ENCODE measurements at regions not wholly inside any gene's neighbourhood (a gene's known extent, or its start where the extent isn't known, plus 50 kb on each side); places are given as distances from the start of the nearest gene placed in this dataset.

DNA sequence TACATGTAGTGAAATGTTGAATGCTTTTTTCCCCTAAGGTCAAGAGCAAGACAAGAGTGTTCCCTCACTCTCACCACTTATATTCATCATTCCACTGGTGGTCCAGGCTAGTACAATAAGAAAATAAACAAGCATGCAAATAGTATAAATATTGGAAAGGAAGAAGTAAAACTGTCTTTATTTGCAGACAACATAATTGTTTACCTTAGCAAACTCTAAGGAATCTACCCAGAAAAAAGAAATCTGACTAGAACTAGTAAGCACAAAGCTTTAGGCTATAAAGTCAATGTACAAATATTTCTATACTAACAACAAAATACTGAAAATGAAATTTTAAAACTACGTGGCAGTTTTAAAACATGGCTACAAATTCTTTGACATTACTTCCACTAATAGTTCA, 101.7 kb downstream of the CYB561 start:
- Histone ChIP-seq H3K36me3 (ENCODE audit: low read length) (no peaks in the 10 kb centered on the region), H3K79me2 (ENCODE audit: insufficient read depth, low read length) (no peaks in the 10 kb centered on the region), H3K27me3 (ENCODE audit: low read length) (no peaks in the 10 kb centered on the region), H3K9ac (ENCODE audit: low read length) (no peak overlapping the region), H3K4me3 (ENCODE audit: insufficient read depth, low read length, poor library complexity, severe bottlenecking) (no peak overlapping the region), H3K4me2 (ENCODE audit: low read depth, low read length, poor library complexity, severe bottlenecking) (no peak overlapping the region), H3K27ac (ENCODE audit: low read depth, low read length) (no peak overlapping the region), H2AFZ (ENCODE audit: low read depth, low read length, severe bottlenecking) (no peak overlapping the region), H3K9me2 (replicated peaks; ENCODE audit: insufficient read depth, low read length) (no peaks in the 10 kb centered on the region), H3F3A (ENCODE audit: insufficient read depth) (no peaks in the 10 kb centered on the region), H4K20me1 (ENCODE audit: low read depth, low read length) (no peaks in the 10 kb centered on the region), H3K9me3 (ENCODE audit: insufficient read depth, low read length) (no peaks in the 10 kb centered on the region)
- TF ChIP-seq, protein P1, sequence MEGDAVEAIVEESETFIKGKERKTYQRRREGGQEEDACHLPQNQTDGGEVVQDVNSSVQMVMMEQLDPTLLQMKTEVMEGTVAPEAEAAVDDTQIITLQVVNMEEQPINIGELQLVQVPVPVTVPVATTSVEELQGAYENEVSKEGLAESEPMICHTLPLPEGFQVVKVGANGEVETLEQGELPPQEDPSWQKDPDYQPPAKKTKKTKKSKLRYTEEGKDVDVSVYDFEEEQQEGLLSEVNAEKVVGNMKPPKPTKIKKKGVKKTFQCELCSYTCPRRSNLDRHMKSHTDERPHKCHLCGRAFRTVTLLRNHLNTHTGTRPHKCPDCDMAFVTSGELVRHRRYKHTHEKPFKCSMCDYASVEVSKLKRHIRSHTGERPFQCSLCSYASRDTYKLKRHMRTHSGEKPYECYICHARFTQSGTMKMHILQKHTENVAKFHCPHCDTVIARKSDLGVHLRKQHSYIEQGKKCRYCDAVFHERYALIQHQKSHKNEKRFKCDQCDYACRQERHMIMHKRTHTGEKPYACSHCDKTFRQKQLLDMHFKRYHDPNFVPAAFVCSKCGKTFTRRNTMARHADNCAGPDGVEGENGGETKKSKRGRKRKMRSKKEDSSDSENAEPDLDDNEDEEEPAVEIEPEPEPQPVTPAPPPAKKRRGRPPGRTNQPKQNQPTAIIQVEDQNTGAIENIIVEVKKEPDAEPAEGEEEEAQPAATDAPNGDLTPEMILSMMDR (IDR thresholded peaks at IDR 0.05; ENCODE audit: insufficient read depth, low read length, poor library complexity, severe bottlenecking): no peak
- TF ChIP-seq EZH2phosphoT487 (conservative IDR thresholded peaks at IDR 0.05; ENCODE audit: low read length): no peak

DNA sequence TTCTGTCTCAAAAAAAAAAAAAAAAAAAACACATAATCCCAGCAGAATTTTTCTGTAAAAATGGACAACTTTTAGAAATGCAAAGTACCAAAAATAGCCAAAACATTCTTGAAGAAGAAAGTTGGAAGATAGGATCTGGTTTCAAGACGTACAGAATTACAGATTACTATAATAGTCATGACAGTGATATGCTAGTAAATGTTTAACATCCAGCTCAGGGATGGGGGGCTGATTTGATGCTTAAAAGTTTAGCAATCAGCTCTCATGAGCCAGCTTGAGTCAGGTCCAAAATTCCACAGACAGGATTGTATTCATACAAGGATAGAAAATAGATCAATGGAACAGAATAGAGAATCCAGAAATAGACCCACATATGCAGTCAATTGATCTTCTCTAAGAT, 100.5 kb downstream of the CYB561 start:
- H3F3A ChIP-seq (ENCODE audit: insufficient read depth): no peaks in the 10 kb centered on the region
- no peaks in the 10 kb centered on the region for H3K79me2 ChIP-seq (ENCODE audit: insufficient read depth, low read length)
- no peaks in the 10 kb centered on the region for H4K20me1 ChIP-seq (ENCODE audit: low read depth, low read length)
- H3K36me3 ChIP-seq (ENCODE audit: low read length): no peaks in the 10 kb centered on the region
- H3K27me3 ChIP-seq (ENCODE audit: low read length): no peaks in the 10 kb centered on the region
- no peak overlapping the region for H3K27ac ChIP-seq (ENCODE audit: low read depth, low read length)
- TF ChIP-seq EZH2phosphoT487 (conservative IDR thresholded peaks at IDR 0.05; ENCODE audit: low read length): no peak
- TF ChIP-seq, protein P1 (IDR thresholded peaks at IDR 0.05; ENCODE audit: insufficient read depth, low read length, poor library complexity, severe bottlenecking): no peak
- no peak overlapping the region for H2AFZ ChIP-seq (ENCODE audit: low read depth, low read length, severe bottlenecking)
- no peak overlapping the region for H3K9ac ChIP-seq (ENCODE audit: low read length)
- no peak overlapping the region for H3K4me2 ChIP-seq (ENCODE audit: low read depth, low read length, poor library complexity, severe bottlenecking)
- no peaks in the 10 kb centered on the region for H3K9me3 ChIP-seq (ENCODE audit: insufficient read depth, low read length)
- no peaks in the 10 kb centered on the region for H3K9me2 ChIP-seq (replicated peaks; ENCODE audit: insufficient read depth, low read length)
- no peak overlapping the region for H3K4me3 ChIP-seq (ENCODE audit: insufficient read depth, low read length, poor library complexity, severe bottlenecking)

DNA sequence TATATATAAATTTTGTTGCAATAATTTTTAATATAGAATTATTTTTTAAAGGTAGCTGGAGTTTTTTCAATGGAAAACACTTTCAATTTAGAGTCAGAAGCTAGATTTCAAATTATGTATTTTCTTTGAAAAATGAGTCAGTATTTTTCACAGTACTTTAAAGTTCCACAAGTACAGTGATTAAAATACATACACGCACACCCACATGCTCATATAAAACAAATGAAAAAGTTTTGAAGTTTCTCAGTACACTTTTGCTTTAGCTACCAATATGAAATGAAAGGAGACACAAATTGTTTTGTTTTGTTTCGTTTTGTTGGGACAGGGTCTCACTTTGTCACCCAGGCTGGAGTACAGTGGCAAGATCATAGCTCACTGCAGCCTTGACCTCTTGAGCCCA, 98.6 kb downstream of the CYB561 start:
- Histone ChIP-seq H4K20me1 (ENCODE audit: low read depth, low read length) (no peaks in the 10 kb centered on the region), H3K27ac (ENCODE audit: low read depth, low read length) (no peak overlapping the region), H3K4me3 (ENCODE audit: insufficient read depth, low read length, poor library complexity, severe bottlenecking) (no peak overlapping the region), H3K9me3 (ENCODE audit: insufficient read depth, low read length) (no peaks in the 10 kb centered on the region), H3K79me2 (ENCODE audit: insufficient read depth, low read length) (no peaks in the 10 kb centered on the region), H3K9ac (ENCODE audit: low read length) (no peak overlapping the region), H3K9me2 (replicated peaks; ENCODE audit: insufficient read depth, low read length) (no peaks in the 10 kb centered on the region), H3K36me3 (ENCODE audit: low read length) (no peaks in the 10 kb centered on the region), H3K27me3 (ENCODE audit: low read length) (no peaks in the 10 kb centered on the region), H3F3A (ENCODE audit: insufficient read depth) (no peaks in the 10 kb centered on the region), H3K4me2 (ENCODE audit: low read depth, low read length, poor library complexity, severe bottlenecking) (no peak overlapping the region), H2AFZ (ENCODE audit: low read depth, low read length, severe bottlenecking) (no peak overlapping the region)
- no peak for TF ChIP-seq EZH2phosphoT487 (conservative IDR thresholded peaks at IDR 0.05; ENCODE audit: low read length)
- TF ChIP-seq, protein P1 (IDR thresholded peaks at IDR 0.05; ENCODE audit: insufficient read depth, low read length, poor library complexity, severe bottlenecking): no peak
